HG03175 (cell line): ENCODE measurements at regions not wholly inside any gene's neighbourhood (a gene's known extent, or its start where the extent isn't known, plus 50 kb on each side); places are given as distances from the start of the nearest gene placed in this dataset.
"Not testable (repeated sequence)": the region's sequence is repeated elsewhere in the genome, so short reads cannot be mapped to it uniquely, and the experiment has no call there.

ENCODE experiments used
- ATAC-seq: cut with Tn5 transposase; IDR thresholded peaks from one replicate; pipeline ENCODE4 v1.9.1; 2021; ENCODE audit warnings: mild to moderate bottlenecking, moderate library complexity; ENCODE audit not compliant: unreplicated experiment

DNA sequence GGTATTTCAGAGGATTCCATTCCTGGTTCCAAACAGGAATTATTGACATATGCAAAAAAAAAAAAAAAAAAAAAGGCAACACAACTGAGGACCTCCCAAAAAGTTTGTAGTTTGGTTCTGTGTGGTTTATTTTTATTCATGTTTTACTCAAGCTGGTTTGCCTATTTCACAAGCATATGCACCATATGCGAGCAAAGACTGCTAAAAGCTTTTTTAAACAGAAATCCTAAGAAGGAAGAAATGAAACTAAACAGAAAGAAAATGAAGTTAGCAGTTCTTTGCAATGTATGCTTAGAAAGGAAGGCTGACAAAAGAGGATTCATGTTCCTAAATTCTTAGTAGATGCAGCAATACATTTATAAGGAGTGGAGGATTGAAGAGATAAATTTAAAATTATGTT lies 487.6 kb upstream of the FLRT2 start:
- ATAC-seq: no peak

DNA sequence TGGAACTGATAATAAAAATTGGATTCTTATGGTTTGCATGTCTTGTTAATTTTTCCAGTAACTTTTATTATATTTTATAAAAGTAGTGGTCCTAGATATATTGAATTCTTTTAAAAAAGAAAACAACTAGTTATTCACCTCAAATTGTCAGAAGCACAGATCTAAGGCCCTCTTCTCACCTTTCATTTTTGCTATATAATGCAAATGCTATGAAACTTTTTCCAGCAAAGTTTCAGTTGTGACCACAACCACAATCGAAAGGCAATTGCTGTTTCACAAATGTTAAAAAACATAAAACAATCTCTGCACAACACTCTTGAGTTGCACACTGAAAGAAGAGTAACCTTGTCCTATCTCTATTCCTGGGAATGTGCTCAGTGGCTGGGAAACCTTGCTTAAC lies 479.8 kb upstream of the FLRT2 start:
- no peak for ATAC-seq

DNA sequence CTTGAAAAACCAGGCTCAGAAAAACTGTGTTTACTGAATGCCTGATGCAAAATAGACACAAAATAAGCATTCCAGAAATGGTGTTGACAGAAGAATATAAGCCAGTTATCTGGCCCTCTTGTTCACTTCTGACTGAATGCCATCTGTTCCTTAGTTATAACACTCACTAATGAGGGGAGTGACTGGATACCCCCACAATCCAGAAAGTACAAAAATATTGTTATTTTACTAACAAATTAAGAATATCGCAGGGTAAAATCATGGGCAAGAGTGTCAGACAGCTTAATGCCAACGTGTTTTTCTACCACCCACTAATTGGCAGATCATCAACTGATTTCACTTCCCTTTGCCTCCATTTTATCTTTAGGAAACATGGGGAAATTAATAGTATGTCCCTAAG lies 477.3 kb upstream of the FLRT2 start:
- ATAC-seq: no peak

DNA sequence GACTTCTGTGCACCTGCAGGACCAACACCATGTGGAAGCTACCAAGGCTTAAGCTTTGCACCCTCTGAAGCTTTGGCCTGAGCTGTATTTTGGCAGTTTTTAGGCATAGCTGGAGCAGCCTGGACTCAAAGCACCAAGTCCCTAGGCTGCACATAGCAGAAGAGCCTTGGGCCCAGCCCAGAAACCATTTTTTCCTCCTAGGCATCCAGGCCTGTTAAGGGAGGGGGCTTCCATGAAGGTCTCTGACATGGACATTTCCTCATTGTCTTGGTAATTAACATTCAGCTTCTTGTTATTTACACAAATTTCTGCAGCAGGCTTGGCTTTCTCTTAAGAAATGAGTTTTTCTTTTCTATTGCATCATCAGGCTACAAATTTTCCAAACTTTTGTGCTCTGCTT lies 475.8 kb upstream of the FLRT2 start:
- ATAC-seq: no peak

DNA sequence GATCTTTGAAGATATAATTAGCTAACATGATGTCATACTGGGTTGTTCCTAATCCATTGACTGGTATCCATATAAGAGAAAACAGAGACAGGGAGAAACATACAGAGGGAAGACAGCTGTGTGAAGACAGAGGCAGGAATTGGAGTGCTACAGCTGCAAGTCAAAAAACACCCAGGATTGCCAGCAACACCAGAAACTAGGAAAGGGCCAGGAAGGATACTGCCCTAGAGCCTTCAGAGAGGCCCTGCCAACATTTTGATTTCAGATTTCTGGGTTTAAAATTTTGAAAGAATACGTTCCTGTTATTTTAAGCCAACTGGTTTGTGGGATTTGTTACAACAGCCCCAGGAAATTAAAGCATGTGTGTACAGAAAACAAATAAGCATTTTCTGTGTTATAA lies 473.7 kb upstream of the FLRT2 start:
- no peak for ATAC-seq

DNA sequence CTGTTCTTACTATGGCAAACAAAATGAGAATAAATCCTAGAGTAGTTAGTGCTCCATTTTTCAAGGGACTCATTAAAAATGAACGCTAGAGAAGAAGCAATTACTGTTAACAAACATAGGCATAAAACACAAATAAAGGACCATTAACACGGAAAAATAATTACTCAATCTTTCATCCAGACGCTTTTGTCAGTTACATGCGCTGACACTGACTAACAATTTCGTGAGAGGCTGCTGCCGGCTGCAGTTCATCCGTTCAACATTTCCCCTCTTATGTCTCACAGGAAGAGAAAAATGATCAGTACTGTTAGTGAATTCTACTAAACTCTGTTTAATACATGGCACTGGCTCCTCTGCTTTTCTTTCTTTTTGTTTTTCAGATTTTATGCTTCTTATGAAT lies 472.7 kb upstream of the FLRT2 start:
- ATAC-seq: no peak

DNA sequence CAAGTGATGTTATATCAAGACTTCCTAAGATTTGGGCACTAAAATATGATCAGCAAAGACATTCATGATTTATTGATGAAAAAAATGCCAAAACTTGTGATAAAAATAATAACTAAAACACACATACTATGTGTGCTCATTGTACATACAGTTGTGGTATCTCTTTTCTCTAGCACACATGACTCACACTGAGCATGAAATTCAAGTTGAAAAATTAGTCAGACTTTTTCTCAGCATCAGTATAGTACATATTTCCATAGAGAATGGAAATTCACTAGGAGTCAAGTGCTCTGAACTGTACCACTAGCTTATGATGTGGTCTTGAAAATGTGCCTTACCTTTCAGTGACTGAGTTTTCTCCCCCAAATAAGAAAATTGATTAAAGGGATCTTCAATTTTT lies 471.8 kb upstream of the FLRT2 start:
- no peak for ATAC-seq

DNA sequence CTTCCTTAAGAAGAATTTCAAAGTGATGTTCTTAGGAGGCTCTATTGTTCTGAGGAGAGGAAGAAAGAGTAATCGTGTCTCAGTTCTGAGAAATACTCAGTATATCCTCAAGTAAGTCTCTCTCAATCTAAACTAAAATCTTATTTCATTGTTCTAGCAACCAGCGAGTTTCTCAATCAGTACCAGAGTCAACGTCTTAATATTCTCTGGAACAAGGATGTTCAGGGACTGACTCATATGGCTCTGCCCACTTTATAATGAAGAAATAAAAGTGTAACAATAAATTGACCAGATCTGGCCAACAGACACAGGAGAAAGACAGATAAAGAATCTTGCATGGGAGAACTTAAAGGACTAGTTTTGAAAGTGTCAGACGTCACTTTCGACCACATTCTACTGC lies 469.8 kb upstream of the FLRT2 start:
- ATAC-seq: no peak

DNA sequence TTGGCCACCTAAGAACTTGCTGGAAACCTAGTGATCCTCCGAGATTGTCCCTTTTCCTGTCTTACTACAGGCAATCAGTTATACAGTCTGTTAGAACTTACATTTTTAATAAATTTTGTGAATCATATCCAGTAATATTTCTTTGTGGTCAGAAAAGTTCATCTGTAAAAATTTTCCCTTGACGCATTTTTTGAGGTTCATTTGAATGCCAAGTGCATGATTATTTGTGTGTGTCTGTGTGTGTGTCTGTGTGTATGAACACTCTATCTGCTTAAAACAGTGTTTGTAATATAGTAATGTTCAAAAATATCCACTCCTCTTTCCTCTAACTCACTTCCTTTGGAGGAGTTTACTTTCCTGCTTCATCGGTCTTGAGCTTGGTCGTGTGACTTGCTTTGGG lies 468.7 kb upstream of the FLRT2 start:
- ATAC-seq: no peak

DNA sequence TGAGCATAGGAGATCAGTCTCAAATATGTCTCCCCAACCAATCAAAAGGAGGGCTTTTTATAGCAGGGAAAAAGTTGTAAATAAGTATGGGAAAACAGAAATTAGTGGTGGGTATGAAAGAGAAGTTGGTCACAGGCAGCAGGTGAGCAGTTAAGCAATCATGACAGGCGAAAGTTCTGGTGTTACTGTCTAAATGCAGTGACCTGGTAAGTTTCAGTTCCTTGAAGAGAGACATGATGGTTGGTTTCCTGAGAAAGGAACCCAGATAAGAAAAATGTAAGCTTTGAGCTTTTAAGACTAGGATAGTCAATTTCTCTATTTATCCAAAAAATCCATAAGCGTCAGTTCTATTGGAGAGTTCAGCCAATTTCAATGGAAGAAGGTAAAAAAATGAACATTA lies 466.2 kb upstream of the FLRT2 start:
- no peak for ATAC-seq

DNA sequence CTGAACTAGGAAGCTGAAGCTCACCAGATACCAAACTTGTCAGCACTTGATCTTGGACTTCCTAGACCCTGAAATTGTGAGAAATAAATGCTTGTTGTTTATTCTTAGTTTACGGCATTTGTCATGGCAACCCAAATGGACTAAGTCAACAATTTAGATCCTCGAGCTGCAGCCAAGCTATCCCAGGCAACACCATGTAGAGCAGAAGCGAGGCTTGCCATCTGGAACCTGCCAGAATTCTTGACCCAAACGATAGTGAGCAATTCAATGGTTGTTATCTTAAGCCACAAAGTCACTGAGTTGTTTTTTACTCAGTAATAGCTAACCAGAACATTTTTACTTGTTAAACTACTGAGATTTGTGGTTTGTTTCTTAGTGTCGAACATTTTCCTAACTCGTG lies 458.5 kb upstream of the FLRT2 start:
- ATAC-seq: no peak

DNA sequence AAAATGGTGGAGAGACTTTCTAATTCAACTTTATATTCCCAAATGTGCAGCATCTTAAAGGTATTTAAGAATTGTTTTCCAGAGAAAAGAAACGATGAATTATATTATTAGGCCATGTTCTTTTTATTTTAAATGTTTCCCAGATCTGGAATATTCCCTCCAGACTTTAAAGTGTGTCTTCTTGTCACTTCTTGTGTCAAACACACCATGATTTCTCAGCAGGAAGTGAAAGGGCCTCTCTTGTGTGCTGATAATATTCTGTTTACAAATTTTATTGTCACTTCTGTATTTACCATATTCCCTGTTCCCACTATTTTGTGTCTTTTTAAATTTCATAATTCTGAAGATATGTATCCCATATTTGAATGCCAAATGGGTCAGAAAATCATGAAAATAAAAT lies 455.0 kb upstream of the FLRT2 start:
- ATAC-seq: no peak

DNA sequence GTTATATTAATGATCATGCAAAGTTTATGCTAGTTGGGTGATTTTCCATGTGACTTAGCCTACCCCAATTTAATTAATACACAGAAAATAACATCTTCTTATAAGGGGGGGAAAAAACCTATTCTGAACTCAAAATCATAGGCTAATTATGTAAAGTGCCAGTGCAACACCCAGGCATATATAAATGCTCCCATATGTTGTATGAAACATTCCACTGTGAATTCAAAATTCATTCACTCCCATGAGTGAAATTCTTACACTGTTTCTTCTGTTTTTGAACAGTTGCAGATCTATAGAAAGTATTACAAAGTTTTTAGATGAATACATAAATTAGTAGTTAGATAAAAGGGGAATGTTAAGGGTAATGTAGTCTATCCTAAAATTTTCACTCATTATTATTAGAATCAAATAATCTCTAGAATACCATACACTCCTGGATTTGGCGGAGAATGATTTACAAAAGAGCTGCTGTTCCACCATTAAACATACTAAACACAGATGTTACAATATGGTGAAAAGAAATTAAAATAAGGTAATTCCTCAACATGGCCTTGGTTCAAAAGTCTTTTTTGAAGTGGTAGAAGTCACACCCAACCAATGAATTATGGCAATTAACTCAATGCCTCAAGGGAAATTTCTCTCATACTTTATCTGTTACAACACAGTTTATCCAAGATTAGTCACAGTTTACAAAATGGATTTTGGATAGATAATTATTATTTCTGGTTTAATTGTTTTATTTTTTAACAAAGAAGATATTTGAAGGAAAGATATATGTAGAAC lies 454.1 kb upstream of the FLRT2 start:
- no peak for ATAC-seq

DNA sequence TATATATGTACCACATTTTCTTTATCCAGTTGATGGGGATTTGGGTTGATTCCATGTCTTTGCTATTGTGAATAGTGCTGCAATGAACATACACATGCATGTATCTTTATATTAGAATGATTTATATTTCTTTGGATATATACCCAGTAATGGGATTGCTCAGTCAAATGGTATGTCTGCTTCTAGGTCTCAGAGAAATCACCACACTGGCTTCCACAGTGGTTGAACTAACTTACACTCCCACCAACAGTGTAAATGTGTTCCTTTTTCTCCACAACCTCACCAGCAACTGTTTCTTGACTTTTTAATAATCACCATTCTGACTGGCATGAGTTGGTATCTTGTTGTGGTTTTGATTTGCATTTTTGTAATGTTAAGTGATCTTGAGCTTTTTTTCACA lies 452.2 kb upstream of the FLRT2 start:
- not testable (repeated sequence) for ATAC-seq

DNA sequence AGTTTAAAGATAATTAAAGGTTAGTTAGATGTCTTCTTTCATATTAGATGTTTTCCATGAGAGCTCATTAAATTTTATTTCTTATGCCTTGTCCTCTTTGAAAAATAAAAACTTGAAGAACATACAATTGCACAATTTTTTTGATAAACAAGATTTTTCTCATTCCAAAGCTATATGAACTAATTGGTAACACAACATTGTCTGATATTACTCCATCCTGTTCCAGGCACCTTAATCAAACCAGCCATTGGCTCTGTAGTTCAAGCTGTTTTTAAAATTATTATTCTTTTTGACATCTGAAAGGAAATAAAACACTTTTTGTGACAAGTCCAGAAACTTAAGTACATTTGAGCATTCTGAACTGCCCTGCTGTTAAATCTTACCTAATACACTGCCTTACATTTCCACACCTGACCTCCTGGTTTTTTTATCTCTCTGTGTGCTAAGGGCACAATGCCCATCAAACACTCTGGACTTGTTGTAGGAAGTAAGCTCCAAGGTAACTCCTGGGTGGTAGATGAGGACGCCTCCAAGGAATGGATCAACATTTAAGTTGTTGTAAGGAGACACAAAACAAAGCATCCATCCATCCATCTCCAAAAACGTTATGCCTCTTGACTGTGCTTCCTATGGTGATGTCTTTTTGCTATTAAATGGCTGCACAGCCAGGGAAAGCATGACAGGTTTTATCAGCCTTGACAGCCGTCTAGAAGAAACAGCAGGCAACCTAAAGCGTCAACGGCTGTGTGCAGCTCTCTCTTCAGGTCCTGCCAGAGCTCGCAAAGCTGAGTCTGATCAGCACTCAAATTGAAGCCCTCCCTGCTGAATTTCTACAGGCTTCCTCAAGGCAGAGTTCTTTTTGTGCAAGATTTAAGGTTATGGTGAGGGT lies 449.9 kb upstream of the FLRT2 start:
- ATAC-seq: no peak

DNA sequence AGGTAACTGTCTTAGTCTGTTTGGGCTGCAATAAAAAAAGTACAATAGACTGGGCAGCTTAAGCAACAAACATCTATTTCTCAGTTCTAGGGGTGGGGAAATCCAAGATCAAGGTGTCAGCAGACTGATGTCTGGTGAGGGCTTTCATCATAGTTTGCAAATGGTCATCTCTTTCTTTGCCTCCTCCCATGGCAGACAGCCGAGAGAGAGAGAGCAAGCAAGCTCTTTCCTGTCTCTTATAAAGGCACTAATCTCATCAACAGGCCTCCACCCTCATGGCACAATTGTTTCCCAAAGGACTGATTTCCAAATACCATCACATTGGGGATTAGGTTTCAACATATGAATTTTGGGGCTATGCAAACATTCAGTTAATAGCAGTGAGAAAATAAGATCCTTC lies 445.6 kb upstream of the FLRT2 start:
- ATAC-seq: no peak

DNA sequence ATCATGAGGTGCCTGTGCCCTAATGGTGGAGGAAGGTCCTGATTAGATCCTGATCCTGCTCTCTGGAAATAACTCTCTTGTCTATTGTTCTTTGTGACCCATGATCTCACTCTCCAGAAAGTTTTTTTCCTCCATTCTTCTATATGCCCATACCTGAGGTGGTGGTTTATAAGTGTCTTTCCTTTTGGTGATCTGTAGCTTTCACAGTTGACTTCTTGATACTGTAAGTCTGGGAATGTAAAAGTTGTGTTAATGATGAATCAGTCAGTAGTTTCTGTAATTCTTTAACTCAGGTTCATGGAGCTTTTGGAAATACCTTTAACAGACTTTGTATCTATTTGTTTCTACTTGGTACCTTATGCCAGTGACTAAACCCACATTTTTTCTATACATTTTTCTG lies 444.0 kb upstream of the FLRT2 start:
- ATAC-seq: no peak

DNA sequence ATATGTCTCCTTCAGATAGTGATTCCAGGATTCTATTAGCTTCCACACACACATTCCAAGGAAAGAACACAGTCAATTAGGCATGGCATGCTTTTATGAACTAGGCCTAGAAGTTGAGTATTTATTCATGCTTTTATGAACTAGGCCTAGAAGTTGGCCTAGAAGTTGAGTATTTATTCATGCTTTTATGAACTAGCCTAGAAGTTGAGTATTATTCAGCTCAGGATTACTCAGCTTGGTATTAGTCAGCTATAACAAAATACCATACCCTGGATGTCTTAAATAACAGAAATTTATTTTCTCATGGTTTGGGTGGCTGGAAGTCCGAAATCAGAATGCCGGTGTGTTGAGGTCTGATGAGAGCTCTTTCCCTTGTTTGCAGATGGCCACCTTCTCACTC lies 442.7 kb upstream of the FLRT2 start:
- ATAC-seq: no peak

DNA sequence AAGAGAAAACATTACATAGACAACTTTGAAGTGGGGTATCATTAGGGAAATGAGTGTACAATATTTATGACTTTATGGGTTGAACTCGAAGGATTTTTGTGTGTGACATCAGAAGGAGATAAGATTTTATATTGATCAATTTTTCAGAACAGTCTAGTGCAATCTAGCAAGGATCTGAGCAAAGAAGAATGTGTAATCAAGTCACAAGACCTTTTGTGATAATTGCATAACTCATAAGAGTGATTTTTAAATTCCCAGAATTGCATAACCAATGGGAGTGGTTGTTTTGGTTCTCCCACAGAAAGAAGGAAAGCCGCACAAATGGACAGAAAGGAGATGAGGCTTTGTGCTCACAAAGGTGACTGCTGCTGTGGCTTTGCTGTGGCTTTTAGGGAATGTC lies 441.8 kb upstream of the FLRT2 start:
- ATAC-seq: no peak

DNA sequence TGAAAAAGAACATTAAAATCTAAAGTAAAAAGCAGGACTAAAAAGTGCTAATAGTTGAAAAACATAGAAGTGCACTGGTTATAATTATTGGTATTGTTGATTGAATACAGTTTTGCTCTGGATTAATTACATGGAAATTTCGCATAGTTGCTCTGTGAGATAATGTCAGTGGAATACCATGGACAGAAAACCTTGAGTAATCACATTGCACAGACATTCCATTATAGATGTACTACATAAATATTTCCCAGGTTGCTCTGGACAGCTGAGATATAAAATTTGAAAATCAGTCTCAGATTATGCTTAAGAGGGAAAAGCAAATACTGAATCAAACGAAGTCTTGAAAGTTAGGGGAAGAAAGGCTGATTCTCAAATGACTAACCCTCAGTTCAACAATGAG lies 439.3 kb upstream of the FLRT2 start:
- no peak for ATAC-seq

DNA sequence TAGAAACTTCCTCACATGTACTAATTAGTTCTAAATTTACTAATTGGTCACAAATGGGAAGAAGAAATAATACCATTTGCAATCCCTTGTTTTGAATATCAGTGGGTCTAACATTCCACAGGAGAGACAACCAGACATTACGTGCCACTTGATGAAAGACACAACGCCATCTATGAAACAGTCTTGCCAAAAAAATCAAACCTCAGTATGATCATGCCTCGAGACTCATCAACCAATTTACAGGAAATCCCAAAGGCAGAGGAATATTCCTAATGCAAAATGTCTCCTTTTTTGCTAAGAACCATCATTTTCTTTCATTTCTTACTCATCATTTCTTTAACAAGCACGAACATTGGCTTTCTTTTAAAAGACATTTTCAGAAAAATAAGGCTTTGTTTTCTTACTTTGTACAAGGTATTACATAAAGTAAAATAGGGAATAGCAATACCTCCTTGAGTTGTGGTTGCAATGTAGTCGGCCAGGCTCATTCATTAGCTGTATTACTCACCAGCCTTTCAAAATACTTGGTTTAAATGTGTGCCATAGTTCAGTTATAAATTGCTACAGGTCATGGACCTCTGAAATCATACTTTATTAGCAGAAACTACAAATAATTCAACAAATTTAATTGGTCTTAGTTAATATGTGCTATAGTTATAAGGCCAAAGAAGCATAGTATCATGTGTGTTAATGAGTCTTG lies 436.2 kb upstream of the FLRT2 start:
- no peak for ATAC-seq

DNA sequence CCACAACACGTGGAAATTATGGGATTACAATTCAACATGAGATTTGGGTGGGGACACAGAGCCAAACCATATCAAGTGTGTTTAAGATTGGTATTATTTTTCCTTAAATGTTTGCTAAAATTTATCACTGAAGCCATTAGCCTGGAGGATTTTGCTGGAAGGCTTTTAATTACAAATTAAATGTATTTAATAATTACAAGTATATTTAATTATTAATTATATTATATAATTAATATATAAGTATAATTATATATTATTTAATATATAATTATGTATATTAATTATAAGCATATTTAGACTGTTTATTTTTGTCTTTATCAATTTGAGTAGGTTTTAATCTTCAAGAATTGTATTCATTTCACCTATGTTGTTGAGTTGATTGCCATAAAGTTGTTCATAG lies 427.4 kb upstream of the FLRT2 start:
- no peak for ATAC-seq
